ENCODE measurements at regions not wholly inside any gene's neighbourhood (a gene's known extent, or its start where the extent isn't known, plus 50 kb on each side); places are given as distances from the start of the nearest gene placed in this dataset.

GRCh38 chr2:222024932-222025880, 273.6 kb downstream of the PAX3 start:
- no peaks in the 10 kb centered on the region for H3K4me1 ChIP-seq (ENCODE audit: insufficient read depth, low read length)
- H3K9me3 ChIP-seq (ENCODE audit: low read length), result no peaks in the 10 kb centered on the region
- peak; percentile 57 for DNase-seq
- peaks cover 12% of the 10 kb centered on the region for H3K27me3 ChIP-seq (ENCODE audit: low read length)
- no peaks in the 10 kb centered on the region for H3K36me3 ChIP-seq (ENCODE audit: low read depth, low read length)
- no peaks in the 10 kb centered on the region for H4K20me1 ChIP-seq (ENCODE audit: low read length)
- H3F3A ChIP-seq (ENCODE audit: low read length, unreplicated experiment), result no peaks in the 10 kb centered on the region
- no peak overlapping the region for H3K4me3 ChIP-seq (ENCODE audit: low read length)
- intact Hi-C loops (cut with micrococcal nuclease), result loop anchor here (1.0 kb wide), 1 partner anchor 569 kb away; no protein-coding TSS in a partner anchor
- no peak overlapping the region for H3K27ac ChIP-seq (ENCODE audit: low read length)
- TF ChIP-seq EZH2phosphoT487 (IDR thresholded peaks at IDR 0.05; ENCODE audit: borderline replicate concordance, low read length) (no peak), CTCF (conservative IDR thresholded peaks at IDR 0.05; ENCODE audit: low read depth, low read length) (peak; percentile 85)
- H3K4me2 ChIP-seq (ENCODE audit: low read length), result no peak overlapping the region
- ATAC-seq, result peak; percentile 73
- no peaks in the 10 kb centered on the region for H3K79me2 ChIP-seq (ENCODE audit: low read length)
- ChIA-PET CTCF (interaction anchor here (0.9 to 1.1 kb wide), 3 partner anchors 13 to 25 kb away, joined by 3 to 6 read pairs (median 5); no protein-coding TSS in a partner anchor), POLR2A (ENCODE audit: unreplicated experiment) (interaction anchor here (0.5 kb wide), 1 partner anchor 571 kb away, joined by 3 read pairs; no protein-coding TSS in a partner anchor)
- no peaks in the 10 kb centered on the region for H3K9me2 ChIP-seq (replicated peaks; ENCODE audit: low read length)
- BruUV-seq (replicated peaks), result no TSS peak
- H3K9ac ChIP-seq (ENCODE audit: low read length), result no peak overlapping the region
- H2AFZ ChIP-seq (ENCODE audit: low read length), result no peak overlapping the region

- TF ChIP-seq EZH2 (IDR thresholded peaks at IDR 0.05; ENCODE audit: low read length, unreplicated experiment) (no peak), CTCF (conservative IDR thresholded peaks at IDR 0.05; ENCODE audit: low read depth, low read length) (no peak), EZH2phosphoT487 (IDR thresholded peaks at IDR 0.05; ENCODE audit: borderline replicate concordance, low read length) (no peak)
- Histone ChIP-seq H3K4me3 (ENCODE audit: low read length) (no peak overlapping the region), H3K79me2 (ENCODE audit: low read length) (no peaks in the 10 kb centered on the region), H3K27me3 (ENCODE audit: low read length) (peaks cover 23% of the 10 kb centered on the region), H3K9ac (ENCODE audit: low read length) (no peak overlapping the region), H3K9me2 (replicated peaks; ENCODE audit: low read length) (no peaks in the 10 kb centered on the region), H4K20me1 (ENCODE audit: low read length) (no peaks in the 10 kb centered on the region), H2AFZ (ENCODE audit: low read length) (no peak overlapping the region), H3K4me2 (ENCODE audit: low read length) (no peak overlapping the region), H3K4me1 (ENCODE audit: insufficient read depth, low read length) (no peaks in the 10 kb centered on the region), H3K36me3 (ENCODE audit: low read depth, low read length) (no peaks in the 10 kb centered on the region), H3K9me3 (ENCODE audit: low read length) (no peaks in the 10 kb centered on the region), H3F3A (ENCODE audit: low read length, unreplicated experiment) (no peaks in the 10 kb centered on the region), H3K27ac (ENCODE audit: low read length) (no peak overlapping the region)
- no TSS peak for BruUV-seq (replicated peaks)
- DNase-seq, result no peak
- ChIA-PET POLR2A (ENCODE audit: unreplicated experiment) (no interaction called here), CTCF (no interaction called here)
- no peak for ATAC-seq
- intact Hi-C loops (cut with micrococcal nuclease), result no loop called here
These were observed 281.4 kb downstream of the PAX3 start for GRCh38 chr2:222017252-222017850.
